Heart right ventricle (tissue), 16 donors: ENCODE measurements at regions not wholly inside any gene's neighbourhood (a gene's known extent, or its start where the extent isn't known, plus 50 kb on each side); places are given as distances from the start of the nearest gene placed in this dataset.
"Not testable (repeated sequence)": the region's sequence is repeated elsewhere in the genome, so short reads cannot be mapped to it uniquely, and the experiment has no call there.

Experiments
- ATAC-seq, 8 donors: fragments of 200-7000 bp; cut with Tn5 transposase; one replicate each; pipeline ENCODE4 v1.9.1; 2020; ENCODE audit warnings: mild to moderate bottlenecking in 8 of 8, moderate library complexity in 8 of 8, moderate number of reproducible peaks in 1 of 8
- DNase-seq, 2 donors: peaks; one replicate each; pipeline ENCODE4 v3.0.0-alpha.2; 2020
- H3K27ac ChIP-seq, 10 donors: fragments of 200-600 bp; sonication (generic) in 2 of 10; one replicate each; pipeline versions ENCODE4 v1.5.0 to v1.8.0; 2020 to 2022; ENCODE audit warnings: mild to moderate bottlenecking in 3 of 10
- H3K27me3 ChIP-seq, 7 donors: fragments of 200-600 bp; one replicate each; pipeline ENCODE4 v1.8.0; 2021 to 2022; ENCODE audit warnings: mild to moderate bottlenecking in 2 of 7
- H3K36me3 ChIP-seq, 9 donors: fragments of 200-600 bp; sonication (generic) in 1 of 9; one replicate each; pipeline versions ENCODE4 v1.5.0 to v1.8.0; 2020 to 2022; ENCODE audit warnings: mild to moderate bottlenecking in 2 of 9
- H3K4me1 ChIP-seq, 9 donors: fragments of 200-600 bp; sonication (generic) in 1 of 9; one replicate each; pipeline versions ENCODE4 v1.5.0 to v1.8.0; 2020 to 2022; ENCODE audit warnings: mild to moderate bottlenecking in 4 of 9
- H3K4me3 ChIP-seq, 10 donors: fragments of 200-600 bp; sonication (generic) in 2 of 10; one replicate each; pipeline versions ENCODE4 v1.5.0 to v1.8.0; 2020 to 2022; ENCODE audit warnings: mild to moderate bottlenecking in 7 of 10, moderate library complexity in 2 of 10
- H3K9me3 ChIP-seq, 11 donors: fragments of 200-600 bp in 10 of 11; sonication (generic) in 2 of 11; one replicate each; pipeline versions ENCODE4 v1.5.0 to v1.8.0; 2013 to 2022; ENCODE audit warnings: mild to moderate bottlenecking in 2 of 11, control low read depth in 1 of 11, moderate library complexity in 1 of 11
- WGBS, 2 donors: extraction: QIAGEN DNeasy Blood & Tissue Kit; methylation state at CpG; one replicate each; pipeline ENCODE4 v1.1.7; 2013; ENCODE audit warnings: inconsistent platforms in 1 of 2; 5-methylcytosine and 5-hydroxymethylcytosine counted together
- intact Hi-C, 10 donors: fragments of 100-400 bp; cut with DNase I; formaldehyde crosslinking; loops; one replicate each; pipeline versions ENCODE4 v1.11.1 to v1.14.2; 2022
- donor health status: Arrhythmogenic right ventricular cardiomyopathy.
- donor health status: ischemic (EF 13 %, LVEDD 7.1; RV severe dilation, severe dysfunction).
- donor health status: healthy with polysubstance abuse.
- donor health status: DM: no; HTN: yes; CAD: no.
- donor health status: DM: no; HTN: no; CAD: no.
- donor health status: ischemic (EF 25% LVEDD 6.9; RV normal size, moderate dysfunction).
- donor health status: ischemic (EF 25% LVEDD 5.7; RV mildly dilated, moderate dysfunction).
- donor health status: healthy.
- donor health status: DM: yes; HTN: yes; CAD: no.
- donor health status: Ischemic cardiomyopathy.
- donor health status: ischemic (EF 35%, LVEDD 5.7; RV mildly dilated, moderate dysfunction).
- donor health status: nonischemic (EF 11% LVEDD 7.7; RV severe dilation, severe dysfunction).
- donor health status: DM: yes; HTN: yes; CAD: no.
- donor health status: PGD.
- donor health status: ischemic (EF 29% LVEDD 5.4; RV normal size, mild dysfunction).
- donor health status: nonischemic (EF 23%, LVEDD 6.1; RV moderate dilation, normal function).

DNA sequence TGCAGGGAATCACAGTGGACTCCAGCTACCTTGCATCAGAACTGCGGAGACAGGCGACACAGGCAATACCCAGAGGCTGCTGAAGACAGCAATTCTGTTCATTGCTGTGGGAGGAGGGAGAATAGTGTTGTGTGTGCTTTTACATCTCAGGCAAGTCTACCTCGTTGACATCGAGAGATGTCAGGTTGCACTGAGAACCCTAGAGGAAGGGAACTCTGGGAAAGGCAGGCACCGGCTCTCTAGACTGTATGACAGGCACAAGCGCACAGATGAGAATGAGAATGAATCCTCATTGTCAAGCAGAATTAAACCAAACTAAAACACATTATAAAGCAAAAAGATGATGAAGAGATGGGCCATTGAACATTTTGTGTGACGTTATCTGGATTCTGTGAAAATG is 155.7 kb upstream of the FAM240B start:
- 42 to 68% methylated on average over 6 to 7 of the region's 7 CpGs for WGBS, 2 donors
- H3K9me3 ChIP-seq, DNase-seq, H3K4me3 ChIP-seq, H3K27me3 ChIP-seq, H3K27ac ChIP-seq, H3K36me3 ChIP-seq, H3K4me1 ChIP-seq, ATAC-seq, intact Hi-C loops: not testable (repeated sequence)

DNA sequence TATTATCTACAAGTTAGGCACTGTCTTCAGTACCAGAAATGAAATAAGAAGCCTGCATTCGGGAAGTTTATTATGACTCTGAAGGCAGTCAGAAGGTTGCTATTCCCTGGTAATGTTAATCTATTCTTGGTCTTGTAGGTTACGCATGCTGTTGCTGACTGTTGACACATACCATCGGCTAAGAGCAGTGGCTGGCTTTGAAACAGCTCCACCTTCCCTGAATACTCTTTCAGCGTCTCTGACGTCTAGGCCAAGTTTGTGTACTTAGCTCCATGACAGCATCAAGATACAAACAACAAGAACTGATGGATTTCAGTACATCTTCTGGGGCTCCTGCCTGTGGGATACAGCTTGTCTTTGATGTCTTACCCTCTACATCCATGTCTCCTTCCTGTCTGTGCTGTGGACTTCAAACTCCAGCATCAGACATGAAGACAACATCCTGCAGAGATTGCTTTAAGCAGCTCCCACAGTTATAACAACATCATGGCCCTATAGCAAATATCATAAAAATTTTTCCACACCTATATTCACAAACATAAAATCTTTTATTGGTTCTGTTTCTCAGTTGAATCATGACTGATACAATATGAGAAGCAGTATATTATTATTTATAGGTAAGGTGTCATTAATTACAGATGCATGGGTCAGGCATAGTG is 151.5 kb upstream of the FAM240B start:
- DNase-seq, intact Hi-C loops, H3K9me3 ChIP-seq, ATAC-seq, H3K4me1 ChIP-seq, H3K36me3 ChIP-seq, H3K4me3 ChIP-seq, H3K27ac ChIP-seq, H3K27me3 ChIP-seq: not testable (repeated sequence)
- 53% methylated on average over 3 of the region's 5 CpGs; no CpG with 5 or more reads in 1 of the 2 donors for WGBS, 2 donors

DNA sequence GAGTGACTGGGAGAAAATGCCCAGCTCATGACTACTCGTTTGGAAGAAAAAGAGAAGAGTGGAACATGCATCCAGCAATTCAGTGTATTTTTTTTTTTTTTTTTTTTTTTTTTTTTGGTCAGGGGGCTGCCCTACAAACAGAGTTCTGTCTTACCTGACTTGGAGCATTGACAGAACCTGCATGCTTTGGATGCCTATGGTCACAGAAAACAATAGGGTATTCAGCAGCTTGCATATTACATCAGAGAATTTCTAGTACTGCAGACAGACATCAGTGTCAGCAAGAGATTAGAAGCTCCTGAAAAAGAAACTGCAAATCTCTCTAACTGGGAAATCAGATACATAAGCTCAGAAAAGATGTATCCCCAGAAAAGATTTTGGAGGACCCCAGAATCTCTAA is 139.9 kb upstream of the FAM240B start:
- WGBS, 2 donors = no CpG with 5 or more reads among the region's 1 CpG
- H3K27ac ChIP-seq, DNase-seq, H3K9me3 ChIP-seq, ATAC-seq, H3K27me3 ChIP-seq, intact Hi-C loops, H3K36me3 ChIP-seq, H3K4me1 ChIP-seq, H3K4me3 ChIP-seq: not testable (repeated sequence)

DNA sequence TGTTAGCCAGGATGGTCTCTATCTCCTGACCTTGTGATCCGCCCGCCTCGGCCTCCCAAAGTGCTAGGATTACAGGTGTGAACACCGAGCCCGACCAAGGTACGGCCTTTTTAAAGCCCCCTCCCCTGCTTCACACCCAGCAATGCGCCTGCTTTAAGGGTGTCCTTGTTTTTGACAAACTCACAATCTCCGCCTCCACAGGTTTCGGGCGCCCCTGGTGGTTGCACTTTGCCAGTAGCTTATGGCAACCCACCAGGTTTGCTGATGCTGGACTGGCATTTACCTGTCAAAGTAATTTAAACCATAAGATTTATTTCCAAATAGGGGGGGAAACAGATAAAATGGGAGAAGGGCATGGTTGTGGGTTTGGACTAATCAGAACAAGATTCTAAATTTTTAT is 129.0 kb upstream of the FAM240B start:
- ATAC-seq, intact Hi-C loops, H3K4me1 ChIP-seq, DNase-seq, H3K27ac ChIP-seq, H3K27me3 ChIP-seq, H3K9me3 ChIP-seq, H3K4me3 ChIP-seq, H3K36me3 ChIP-seq: not testable (repeated sequence)
- no CpG with 5 or more reads among the region's 10 CpGs for WGBS, 2 donors

DNA sequence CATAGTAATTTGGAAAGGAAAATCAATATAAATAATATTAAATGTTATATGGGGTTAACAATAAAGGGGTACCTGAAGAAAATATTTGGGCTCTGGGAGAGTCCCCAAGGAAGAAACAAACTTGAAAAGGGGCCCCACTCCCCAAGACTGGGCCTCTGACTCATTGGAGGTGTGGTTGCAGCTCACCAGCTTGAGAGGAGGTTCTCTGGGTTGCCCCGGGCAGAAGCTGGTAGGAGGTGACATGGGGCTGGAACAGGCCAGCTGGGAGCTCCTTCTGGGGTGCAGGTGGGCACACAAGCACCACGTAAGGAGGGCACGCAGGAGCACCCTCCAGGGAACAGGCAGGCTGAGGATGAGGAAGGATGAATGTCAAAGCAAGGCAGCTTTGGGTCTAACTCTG is 120.3 kb upstream of the FAM240B start:
- H3K27me3 ChIP-seq, intact Hi-C loops: not testable (repeated sequence)
- WGBS, 2 donors = 62% methylated on average over 2 of the region's 3 CpGs; no CpG with 5 or more reads in 1 of the 2 donors

DNA sequence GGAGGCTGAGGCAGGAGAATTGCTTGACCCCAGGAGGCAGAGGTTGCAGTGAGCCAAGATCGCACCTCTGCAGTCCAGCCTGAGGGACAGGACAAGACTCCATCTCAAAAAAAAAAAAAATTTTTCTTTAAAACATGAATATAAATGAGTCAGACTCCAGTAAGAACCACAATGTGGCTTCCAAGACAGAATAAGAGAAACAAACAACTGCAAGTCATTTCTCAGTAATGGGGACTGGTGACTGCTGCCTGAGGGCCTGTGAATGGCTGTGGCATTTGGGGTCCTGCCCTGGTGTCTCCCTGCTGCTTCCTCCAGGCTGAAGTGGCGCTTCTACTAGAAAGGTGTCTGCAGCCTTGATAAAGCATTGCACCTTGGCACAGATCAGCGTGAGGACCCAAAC is 113.8 kb upstream of the FAM240B start:
- ATAC-seq, H3K27me3 ChIP-seq, intact Hi-C loops, H3K4me1 ChIP-seq, DNase-seq, H3K9me3 ChIP-seq, H3K4me3 ChIP-seq, H3K36me3 ChIP-seq, H3K27ac ChIP-seq: not testable (repeated sequence)
- WGBS, 2 donors = 44% methylated on average over 1 of the region's 3 CpGs; no CpG with 5 or more reads in 1 of the 2 donors

More for the DNA sequence above, 120.3 kb upstream of the FAM240B start:
- not testable (repeated sequence) for H3K4me1 ChIP-seq, ATAC-seq, H3K4me3 ChIP-seq, H3K9me3 ChIP-seq, H3K27ac ChIP-seq, DNase-seq, H3K36me3 ChIP-seq

DNA sequence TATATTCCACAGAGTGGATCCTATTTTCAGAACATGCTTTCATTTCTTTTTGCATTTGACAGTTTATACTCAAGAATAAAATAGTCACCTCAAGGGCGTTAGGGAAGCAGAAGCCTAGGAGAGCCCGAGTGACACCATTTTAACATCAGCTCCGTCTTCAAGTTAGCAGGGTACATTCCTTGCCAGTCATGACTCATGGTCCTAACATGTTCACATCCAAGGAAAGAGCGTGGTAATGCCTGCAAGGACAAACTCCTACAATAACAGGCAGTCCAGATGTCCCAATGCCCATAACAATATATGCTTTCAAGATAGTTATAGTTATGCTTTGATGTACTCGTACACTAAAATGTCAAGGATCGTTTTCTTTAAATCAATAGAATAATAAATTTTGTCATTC is 93.9 kb upstream of the FAM240B start:
- DNase-seq = not testable (repeated sequence)

DNA sequence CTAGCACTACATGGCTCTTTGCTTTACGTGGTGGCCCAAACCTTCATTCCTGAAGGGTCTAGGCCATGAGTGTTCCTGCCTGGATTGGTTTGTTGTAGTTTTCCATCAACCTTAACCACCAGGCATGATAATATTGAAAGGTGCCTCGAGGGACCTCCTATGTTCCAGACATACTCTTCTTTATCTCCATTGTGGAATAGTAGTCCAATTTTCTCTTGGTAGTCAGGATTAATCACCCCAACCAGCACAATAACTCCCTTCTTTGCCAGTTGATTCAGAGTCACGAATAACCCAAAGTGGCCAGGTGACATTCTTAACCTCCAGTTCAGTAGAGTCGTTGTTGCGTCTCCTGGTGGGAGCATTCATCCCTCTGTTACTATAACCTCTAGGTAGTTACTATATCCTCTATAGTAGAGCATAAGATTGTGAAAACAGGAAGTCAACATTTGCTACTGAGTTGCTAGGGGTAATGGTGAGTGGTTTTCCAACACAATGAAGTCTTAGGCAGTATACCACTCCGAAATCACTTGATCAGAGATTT is 88.1 kb upstream of the FAM240B start:
- ATAC-seq = not testable (repeated sequence)

More for the DNA sequence above, 93.9 kb upstream of the FAM240B start:
- intact Hi-C loops, H3K4me3 ChIP-seq, H3K9me3 ChIP-seq, H3K4me1 ChIP-seq, ATAC-seq, H3K27ac ChIP-seq, H3K27me3 ChIP-seq, H3K36me3 ChIP-seq: not testable (repeated sequence)
- WGBS, 2 donors = 81 to 87% methylated on average over 5 of the region's 6 CpGs

More for the DNA sequence above, 88.1 kb upstream of the FAM240B start:
- H3K4me3 ChIP-seq, H3K27me3 ChIP-seq, H3K36me3 ChIP-seq, DNase-seq, H3K27ac ChIP-seq, H3K4me1 ChIP-seq, intact Hi-C loops, H3K9me3 ChIP-seq: not testable (repeated sequence)
- 67 to 91% methylated on average over 3 to 4 of the region's 6 CpGs for WGBS, 2 donors
